ENCODE measurements at regions not wholly inside any gene's neighbourhood (a gene's known extent, or its start where the extent isn't known, plus 50 kb on each side); places are given as distances from the start of the nearest gene placed in this dataset.

GRCh38 chr4:3871881-3872833 is 106.0 kb downstream of the ADRA2C start:
- TF ChIP-seq POLR2A (IDR thresholded peaks at IDR 0.05; ENCODE audit: low read length) (no peak), GATA1 (IDR thresholded peaks at IDR 0.05; ENCODE audit: low read depth, low read length) (no peak)

All from erythroblast (primary cell).